CD4-positive, CD25-positive, alpha-beta regulatory T cell (primary cell): ENCODE measurements at regions not wholly inside any gene's neighbourhood (a gene's known extent, or its start where the extent isn't known, plus 50 kb on each side); places are given as distances from the start of the nearest gene placed in this dataset.
A peak's percentile ranks its signal among the peaks of the same experiment; 100 is the strongest.
"Not testable (repeated sequence)": the region's sequence is repeated elsewhere in the genome, so short reads cannot be mapped to it uniquely, and the experiment has no call there.

ENCODE experiments used
- ATAC-seq, 2 donors: fragments of 150-1000 bp; cut with Tn5 transposase; one replicate each; pipeline ENCODE4 v1.10.0; 2021; ENCODE audit warnings: low read depth in 2 of 2, moderate number of reproducible peaks in 2 of 2, moderate library complexity in 1 of 2
- DNase-seq, 3 donors: peaks; one replicate each; pipeline versions ENCODE4 v3.0.0 to v3.0.0-alpha.2; 2012 to 2022; ENCODE audit warnings: mixed read lengths in 1 of 3
- H3K27ac ChIP-seq: one replicate; pipeline ENCODE4 v1.7.0; 2013; ENCODE audit warnings: mild to moderate bottlenecking, low read length; ENCODE audit not compliant: insufficient read depth, poor library complexity, severe bottlenecking
- H3K27me3 ChIP-seq: one replicate; pipeline ENCODE4 v1.7.0; 2013; ENCODE audit warnings: low read length; ENCODE audit not compliant: control insufficient read depth, insufficient read depth
- H3K36me3 ChIP-seq: one replicate; pipeline ENCODE4 v1.7.0; 2013; ENCODE audit warnings: mild to moderate bottlenecking, low read length, moderate library complexity; ENCODE audit not compliant: control insufficient read depth, insufficient read depth
- H3K4me1 ChIP-seq: 2 replicates; pipeline ENCODE4 v1.7.0; 2013; ENCODE audit warnings: mild to moderate bottlenecking, low read length; ENCODE audit not compliant: insufficient read depth, control insufficient read depth, poor library complexity, severe bottlenecking
- H3K4me3 ChIP-seq: one replicate; pipeline ENCODE4 v1.7.0; 2013; ENCODE audit warnings: low read depth, mild to moderate bottlenecking, low read length, moderate library complexity
- H3K9me3 ChIP-seq, 2 experiments: 1 replicate in 1 of 2; 2 replicates in 1 of 2; pipeline ENCODE4 v1.7.0; 2013; ENCODE audit warnings: low read length in 2 of 2, mild to moderate bottlenecking in 1 of 2, moderate library complexity in 1 of 2; ENCODE audit not compliant: control insufficient read depth in 2 of 2
- H3K27ac Mint-ChIP-seq, 3 donors: one replicate each; pipeline ENCODE4 v1.8.0; 2020 to 2022; ENCODE audit warnings: mild to moderate bottlenecking in 3 of 3, mixed read lengths in 3 of 3, moderate library complexity in 2 of 3
- H3K27me3 Mint-ChIP-seq: one replicate; pipeline ENCODE4 v1.8.0; 2022; ENCODE audit warnings: mild to moderate bottlenecking, mixed read lengths
- H3K36me3 Mint-ChIP-seq: one replicate; pipeline ENCODE4 v1.8.0; 2020; ENCODE audit warnings: mixed read lengths
- H3K4me1 Mint-ChIP-seq, 4 donors: one replicate each; pipeline ENCODE4 v1.8.0; 2020 to 2022; ENCODE audit warnings: mixed read lengths in 4 of 4, mild to moderate bottlenecking in 1 of 4
- H3K4me3 Mint-ChIP-seq, 4 donors: one replicate each; pipeline ENCODE4 v1.8.0; 2020 to 2022; ENCODE audit warnings: mild to moderate bottlenecking in 4 of 4, mixed read lengths in 4 of 4, moderate library complexity in 3 of 4
- H3K9me3 Mint-ChIP-seq, 7 donors: one replicate each; pipeline ENCODE4 v1.8.0; 2020 to 2022; ENCODE audit warnings: mixed read lengths in 7 of 7, mild to moderate bottlenecking in 3 of 7, moderate library complexity in 2 of 7

GRCh38 chr15:58377193-58377592 is 54.6 kb upstream of the LIPC start:
- DNase-seq (no peak), ATAC-seq (no peak)
- H3K36me3 ChIP-seq = no peaks in the 10 kb centered on the region
- Mint-ChIP-seq H3K27me3 (peaks cover 11% of the 10 kb centered on the region), H3K4me3 (peak overlapping the region in 1 of 4 donors; percentile 33), H3K36me3 (peaks cover 3% of the 10 kb centered on the region), H3K9me3 (peaks cover 0 to 9% (median 2%) of the 10 kb centered on the region in 7 donors), H3K27ac (no peak overlapping the region), H3K4me1 (no peaks in the 10 kb centered on the region)
- peaks cover 3 to 4% of the 10 kb centered on the region in 2 experiments for H3K9me3 ChIP-seq
- H3K4me1 ChIP-seq = no peaks in the 10 kb centered on the region
- peaks cover 2% of the 10 kb centered on the region for H3K27me3 ChIP-seq
- H3K27ac ChIP-seq = no peak overlapping the region
- no peak overlapping the region for H3K4me3 ChIP-seq

GRCh38 chr15:58378241-58379085 is 53.3 kb upstream of the LIPC start:
- no peaks in the 10 kb centered on the region for H3K4me1 ChIP-seq
- ATAC-seq (no peak), DNase-seq (no peak)
- Mint-ChIP-seq H3K27me3 (peaks cover 11% of the 10 kb centered on the region), H3K9me3 (peaks cover 0 to 9% (median 0%) of the 10 kb centered on the region in 7 donors), H3K27ac (no peak overlapping the region), H3K4me3 (no peak overlapping the region), H3K4me1 (no peaks in the 10 kb centered on the region), H3K36me3 (peaks cover 3% of the 10 kb centered on the region)
- peaks cover 2% of the 10 kb centered on the region for H3K27me3 ChIP-seq
- H3K27ac ChIP-seq = no peak overlapping the region
- no peaks in the 10 kb centered on the region for H3K9me3 ChIP-seq
- no peak overlapping the region for H3K4me3 ChIP-seq
- H3K36me3 ChIP-seq = no peaks in the 10 kb centered on the region

- DNase-seq, H3K36me3 ChIP-seq, ATAC-seq, H3K4me1 Mint-ChIP-seq, H3K9me3 Mint-ChIP-seq, H3K27me3 ChIP-seq, H3K4me3 ChIP-seq, H3K36me3 Mint-ChIP-seq, H3K4me1 ChIP-seq, H3K9me3 ChIP-seq, H3K27me3 Mint-ChIP-seq, H3K4me3 Mint-ChIP-seq, H3K27ac ChIP-seq: not testable (repeated sequence)
- H3K27ac Mint-ChIP-seq = peak overlapping the region in 1 of 3 donors; percentile 20
These were observed 52.3 kb upstream of the LIPC start for GRCh38 chr15:58379454-58379853.

GRCh38 chr15:58380280-58380945 is 51.4 kb upstream of the LIPC start:
- ATAC-seq (no peak), DNase-seq (no peak)
- Histone ChIP-seq H3K4me3 (no peak overlapping the region), H3K27me3 (peaks cover 2% of the 10 kb centered on the region), H3K4me1 (no peaks in the 10 kb centered on the region), H3K27ac (no peak overlapping the region), H3K9me3 (no peaks in the 10 kb centered on the region), H3K36me3 (no peaks in the 10 kb centered on the region)
- H3K27ac Mint-ChIP-seq = no peak overlapping the region
- H3K36me3 Mint-ChIP-seq = peaks cover 3% of the 10 kb centered on the region
- H3K27me3 Mint-ChIP-seq = no peaks in the 10 kb centered on the region
- no peak overlapping the region for H3K4me3 Mint-ChIP-seq
- peaks cover 0 to 5% (median 0%) of the 10 kb centered on the region in 7 donors for H3K9me3 Mint-ChIP-seq
- peaks cover 0 to 3% (median 0%) of the 10 kb centered on the region in 4 donors for H3K4me1 Mint-ChIP-seq

GRCh38 chr15:58381697-58382096 is 50.1 kb upstream of the LIPC start:
- Mint-ChIP-seq H3K36me3 (peaks cover 3% of the 10 kb centered on the region), H3K27me3 (no peaks in the 10 kb centered on the region), H3K4me3 (no peak overlapping the region), H3K27ac (no peak overlapping the region), H3K4me1 (peaks cover 0 to 3% (median 0%) of the 10 kb centered on the region in 4 donors), H3K9me3 (peaks cover 0 to 5% (median 0%) of the 10 kb centered on the region in 7 donors)
- no peak for DNase-seq
- H3K27me3 ChIP-seq = peaks cover under 1% of the 10 kb centered on the region
- no peaks in the 10 kb centered on the region for H3K9me3 ChIP-seq
- ATAC-seq = no peak
- no peak overlapping the region for H3K27ac ChIP-seq
- no peaks in the 10 kb centered on the region for H3K4me1 ChIP-seq
- no peak overlapping the region for H3K4me3 ChIP-seq
- no peaks in the 10 kb centered on the region for H3K36me3 ChIP-seq
